NCI-H460 (cell line): ENCODE measurements at regions not wholly inside any gene's neighbourhood (a gene's known extent, or its start where the extent isn't known, plus 50 kb on each side); places are given as distances from the start of the nearest gene placed in this dataset.
"Not testable (repeated sequence)": the region's sequence is repeated elsewhere in the genome, so short reads cannot be mapped to it uniquely, and the experiment has no call there.

Experiments
- DNase-seq: peaks from one replicate; pipeline ENCODE4 v3.0.0-alpha.2; 2016; ENCODE audit warnings: low read depth; ENCODE audit errors: extremely low read depth

DNA sequence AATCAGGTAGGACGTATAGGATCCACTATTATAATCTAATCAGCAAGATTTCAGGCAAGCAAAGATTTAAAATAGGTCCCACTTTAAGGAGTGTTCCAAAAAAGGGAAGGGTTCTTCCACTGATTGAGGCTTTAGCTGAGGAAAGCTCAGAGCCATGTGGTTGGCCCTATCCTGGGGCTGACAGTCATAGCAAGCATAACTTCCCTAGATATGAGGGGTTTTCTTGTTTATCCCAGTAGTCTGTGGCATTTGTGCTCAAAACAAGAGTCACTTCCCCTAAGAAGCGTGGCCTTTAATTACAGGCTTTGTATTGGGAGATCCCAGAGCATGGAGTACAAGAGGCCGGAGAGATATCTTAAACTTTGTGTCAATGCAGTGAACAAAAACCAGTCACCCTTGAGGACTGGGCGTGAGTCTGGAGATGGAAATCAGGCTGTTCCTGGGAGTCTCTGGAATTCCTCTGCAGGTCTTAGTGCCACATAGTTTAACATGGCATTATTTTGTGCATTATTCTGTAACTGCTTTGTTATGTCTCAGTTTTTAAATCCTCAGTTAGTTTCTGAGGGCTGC is 136.9 kb upstream of the FBXO11 start:
- DNase-seq: no peak

DNA sequence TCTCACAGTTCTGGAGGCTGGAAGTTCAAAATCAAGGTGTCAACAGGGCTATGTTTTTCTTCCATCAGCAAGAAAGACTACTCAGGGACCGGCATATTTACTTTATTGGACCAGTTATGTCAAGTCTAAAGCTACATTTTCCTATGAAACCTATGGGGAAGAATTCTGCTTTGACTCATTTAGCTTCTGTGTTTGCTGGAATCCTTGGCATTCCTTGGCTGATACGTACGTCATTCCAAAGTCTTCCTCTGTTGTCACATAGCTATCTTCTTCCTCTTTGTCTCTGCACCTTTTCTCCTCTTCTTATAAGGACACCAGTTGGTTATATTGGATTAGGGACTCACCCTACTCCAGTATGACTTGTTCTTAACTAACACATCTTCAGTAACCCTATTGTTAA is 137.4 kb upstream of the FBXO11 start:
- no peak for DNase-seq

DNA sequence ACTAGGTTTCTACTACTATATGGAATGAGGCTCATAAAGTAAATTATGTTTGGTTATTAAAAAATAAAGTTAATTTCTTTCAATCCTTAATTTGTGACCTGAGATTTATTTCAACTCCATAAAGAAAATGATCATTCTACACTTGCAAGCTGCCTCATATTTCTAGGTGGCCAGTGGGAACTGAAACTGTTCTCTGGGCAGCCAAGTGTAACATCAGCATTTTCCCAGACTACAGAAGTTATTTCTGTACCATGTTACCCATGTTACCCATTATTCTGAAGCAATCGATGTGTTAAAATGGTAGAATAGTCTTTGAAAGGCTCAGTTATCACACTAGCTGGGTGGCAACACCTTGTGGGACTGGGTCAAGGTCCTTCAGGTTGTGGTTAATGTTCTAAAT is 139.3 kb upstream of the FBXO11 start:
- no peak for DNase-seq

DNA sequence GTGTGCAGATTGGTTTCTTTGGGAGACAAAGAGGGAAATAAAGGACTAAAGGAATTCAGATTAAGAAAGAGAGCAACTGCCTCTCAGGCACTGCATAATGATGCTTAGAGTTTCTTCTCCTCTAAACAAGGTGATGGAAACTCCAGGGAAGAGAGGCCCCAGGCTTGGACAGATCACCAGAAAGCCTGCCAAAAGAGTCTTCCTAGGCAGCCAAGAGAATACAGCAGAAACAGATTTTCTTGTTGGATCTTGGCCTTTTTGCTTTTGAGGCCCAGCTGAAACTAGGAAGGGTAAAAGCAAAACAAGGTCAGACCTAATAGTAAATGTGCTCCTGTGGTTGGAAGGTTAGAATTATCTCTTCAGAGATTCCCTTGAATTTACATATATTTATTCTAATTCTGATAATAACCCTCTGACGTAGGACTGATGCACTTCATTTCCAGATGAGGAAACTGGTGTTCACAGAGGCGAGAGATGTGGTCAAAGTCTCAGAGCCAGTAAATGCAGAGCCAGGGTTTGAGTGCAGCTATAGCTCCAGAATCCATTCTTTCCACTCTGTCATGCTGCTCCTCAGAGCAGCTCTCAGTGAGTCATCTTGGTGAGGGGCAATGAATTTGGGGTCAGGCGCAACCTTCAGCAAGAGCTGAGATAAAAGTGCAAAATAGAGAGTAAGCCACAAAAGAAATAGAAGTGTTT is 142.3 kb upstream of the FBXO11 start:
- DNase-seq: no peak

DNA sequence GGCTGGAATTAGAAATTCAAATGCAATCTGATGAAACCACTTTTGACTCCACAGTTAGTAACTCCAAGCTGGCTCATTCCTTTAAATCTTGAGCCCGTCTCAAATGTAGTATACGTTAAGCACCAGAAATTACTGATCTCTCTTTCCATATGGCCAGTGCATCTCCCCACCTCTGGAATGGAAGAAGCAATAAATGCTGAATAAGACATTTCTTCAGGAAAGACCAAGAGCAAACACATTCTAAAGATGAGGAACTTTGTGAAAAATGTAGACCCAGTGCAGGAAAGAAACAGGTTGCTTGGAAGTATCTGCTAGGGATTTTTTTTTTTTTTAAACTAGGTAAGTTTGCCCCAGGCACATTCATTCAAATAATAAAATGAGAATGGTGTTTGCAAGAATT is 143.1 kb upstream of the FBXO11 start:
- no peak for DNase-seq

DNA sequence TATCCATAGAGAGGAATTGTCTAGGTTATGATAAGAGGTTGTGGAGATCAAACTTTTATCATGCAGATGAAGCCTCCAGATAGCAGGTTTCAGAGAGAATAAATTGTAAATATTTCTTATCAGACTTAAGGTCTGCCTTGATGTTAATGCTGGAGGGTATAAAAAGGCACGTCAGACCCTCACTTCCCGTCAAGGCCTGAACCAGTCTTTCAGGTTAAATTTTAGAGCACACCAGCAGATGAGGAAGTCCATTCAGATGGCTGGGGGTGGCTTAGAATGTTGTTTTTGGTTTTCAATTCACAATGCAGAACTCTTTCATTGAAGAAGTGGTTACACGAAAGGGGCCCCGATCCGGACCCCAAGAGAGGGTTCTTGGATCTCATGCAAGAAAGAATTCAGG is 144.4 kb upstream of the FBXO11 start:
- DNase-seq: no peak

DNA sequence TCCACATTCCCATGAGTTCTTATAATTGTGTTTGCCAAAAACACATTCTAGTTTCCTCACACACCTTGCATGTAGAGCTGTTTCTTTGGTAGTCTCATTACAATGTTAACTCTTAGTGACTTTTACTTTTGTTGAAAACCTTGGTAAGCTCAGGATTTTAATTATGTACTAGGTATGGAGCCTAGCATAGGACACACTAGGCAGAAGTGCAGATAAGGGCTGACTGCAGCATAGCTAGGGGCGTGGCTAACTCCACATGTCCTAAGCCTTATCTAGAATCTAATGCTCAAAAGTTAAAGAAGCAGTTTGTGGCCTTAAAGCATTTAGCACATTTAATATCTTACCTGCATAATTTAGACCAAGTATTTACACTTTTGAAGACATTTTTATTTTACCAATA is 153.7 kb upstream of the FBXO11 start:
- DNase-seq: no peak

DNA sequence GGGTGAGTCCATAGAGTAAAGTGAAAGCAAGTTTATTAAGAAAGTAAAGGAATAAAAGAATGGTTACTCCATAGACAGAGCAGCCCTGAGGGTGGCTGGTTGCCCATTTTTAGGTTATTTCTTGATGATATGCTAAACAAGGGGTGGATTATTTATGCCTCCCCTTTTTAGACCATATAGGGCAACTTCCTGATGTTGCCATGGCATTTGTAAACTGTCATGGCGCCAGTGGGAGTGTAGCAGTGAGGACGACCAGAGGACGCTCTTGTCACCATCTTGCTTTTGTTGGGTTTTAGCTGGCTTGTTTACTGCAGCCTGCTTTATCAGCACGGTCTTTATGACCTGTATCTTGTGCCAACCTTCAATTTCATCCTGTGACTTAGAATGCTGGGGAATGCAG is 155.4 kb upstream of the FBXO11 start:
- DNase-seq: not testable (repeated sequence)

DNA sequence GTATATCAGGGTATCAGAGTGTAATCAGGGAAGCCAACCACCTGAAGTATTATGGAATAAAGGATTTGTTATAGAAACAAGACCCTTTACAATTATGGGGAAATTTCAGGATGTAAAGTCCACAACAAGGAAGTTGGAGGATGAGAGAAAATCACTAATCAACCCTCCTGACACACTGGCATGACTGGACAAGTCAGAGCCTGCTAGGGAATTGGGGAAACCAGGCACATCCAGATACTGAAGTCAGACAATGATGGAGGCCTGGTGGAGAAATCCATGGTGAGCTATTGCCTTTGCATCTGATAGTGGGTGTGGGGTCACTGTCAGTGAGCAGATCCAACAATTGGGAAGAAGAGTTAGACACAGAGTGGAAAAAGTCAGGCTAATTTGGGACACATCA is 158.8 kb upstream of the FBXO11 start:
- no peak for DNase-seq

DNA sequence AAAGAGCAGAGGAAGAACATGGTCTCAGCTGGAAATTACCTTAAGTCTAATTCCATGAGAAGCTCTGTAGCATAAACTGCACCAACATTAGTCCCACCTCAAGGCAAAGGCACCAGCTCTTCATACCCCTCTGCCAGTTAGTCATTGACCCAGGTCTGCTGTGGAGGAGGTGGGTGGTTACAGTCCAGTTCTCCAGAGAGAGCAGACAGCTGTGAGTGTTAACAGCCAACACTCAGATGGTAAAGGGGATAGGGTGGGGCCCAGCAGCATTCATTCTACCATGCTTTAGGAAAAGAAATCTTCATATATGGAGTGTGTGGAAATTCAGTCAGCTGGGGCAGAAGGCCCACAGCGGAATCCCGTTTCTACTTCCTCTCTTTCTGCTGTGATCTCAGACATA is 159.7 kb upstream of the FBXO11 start:
- DNase-seq: no peak

DNA sequence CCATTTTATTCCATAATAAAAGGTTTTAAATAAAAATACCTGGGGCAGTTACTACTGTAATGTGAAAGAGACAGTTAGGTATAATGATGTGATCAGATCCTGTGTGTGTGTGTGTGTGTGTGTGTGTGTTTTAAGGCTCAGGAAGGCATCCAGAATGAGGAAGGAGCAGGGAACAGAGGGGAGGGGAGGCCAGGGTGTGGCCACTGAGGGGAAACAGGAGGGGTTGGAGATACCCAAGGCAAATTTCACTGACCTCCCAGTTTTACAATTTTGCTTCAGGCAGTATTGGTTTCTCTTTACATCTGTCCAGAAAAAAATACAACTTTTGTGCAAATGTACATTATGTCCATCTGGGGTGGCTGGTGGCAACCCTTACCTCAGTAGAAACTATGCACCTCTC is 163.5 kb upstream of the FBXO11 start:
- no peak for DNase-seq

DNA sequence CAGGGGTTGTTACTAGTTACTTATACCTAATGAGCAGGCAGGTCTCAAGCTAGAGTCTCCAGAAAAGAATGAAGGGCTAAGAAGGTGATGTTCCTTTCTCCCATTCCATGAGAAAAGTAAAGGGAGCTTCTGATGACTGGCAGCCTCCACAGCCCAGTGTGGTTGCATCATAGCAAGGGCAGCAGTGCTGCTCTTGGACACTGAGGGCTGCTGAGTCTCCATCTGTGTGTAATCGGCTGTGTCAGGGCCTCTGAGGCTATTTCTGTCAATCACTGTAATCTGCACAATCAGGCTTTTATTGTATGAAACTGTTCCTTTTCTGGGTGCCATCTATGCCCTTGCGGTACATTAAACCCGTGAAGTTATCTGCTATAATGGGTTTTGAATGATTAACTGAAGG is 164.1 kb upstream of the FBXO11 start:
- no peak for DNase-seq

DNA sequence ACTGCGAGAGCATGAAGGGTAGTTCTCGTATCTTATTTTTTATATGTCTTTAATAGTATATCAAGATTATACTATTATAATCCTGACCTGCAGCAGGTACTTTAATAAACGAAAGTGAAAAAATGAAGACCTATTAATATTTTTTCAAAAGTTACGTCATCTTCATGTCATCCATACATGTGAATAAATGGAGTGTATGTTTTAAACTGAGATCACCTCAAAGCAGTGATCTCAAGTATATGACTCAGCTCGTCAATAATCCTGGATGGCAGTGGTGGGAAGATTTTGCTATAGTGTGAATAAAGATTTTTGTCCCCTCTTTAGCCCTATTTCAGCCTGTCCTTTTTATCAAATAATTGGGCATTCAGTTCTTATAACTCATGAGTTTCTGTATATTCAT is 166.3 kb upstream of the FBXO11 start:
- DNase-seq: no peak

DNA sequence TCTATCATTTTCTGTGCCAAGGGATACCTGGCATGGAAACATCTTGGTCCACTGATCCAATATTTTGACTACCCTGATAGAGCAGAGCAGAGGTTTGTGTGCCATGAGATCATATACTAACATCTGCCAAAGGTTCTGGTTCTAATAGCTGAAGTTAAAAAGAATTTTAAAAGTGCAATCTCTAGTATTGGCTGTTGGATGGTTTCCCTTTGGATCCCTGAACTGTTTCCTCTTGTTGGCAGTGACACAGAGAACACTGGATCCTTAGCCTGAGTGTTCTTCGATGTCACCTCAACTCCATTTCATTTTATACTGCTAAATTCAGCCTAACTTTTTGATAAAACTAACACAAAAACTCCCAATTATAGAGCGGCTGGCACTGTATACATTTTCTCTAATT is 169.3 kb upstream of the FBXO11 start:
- no peak for DNase-seq

DNA sequence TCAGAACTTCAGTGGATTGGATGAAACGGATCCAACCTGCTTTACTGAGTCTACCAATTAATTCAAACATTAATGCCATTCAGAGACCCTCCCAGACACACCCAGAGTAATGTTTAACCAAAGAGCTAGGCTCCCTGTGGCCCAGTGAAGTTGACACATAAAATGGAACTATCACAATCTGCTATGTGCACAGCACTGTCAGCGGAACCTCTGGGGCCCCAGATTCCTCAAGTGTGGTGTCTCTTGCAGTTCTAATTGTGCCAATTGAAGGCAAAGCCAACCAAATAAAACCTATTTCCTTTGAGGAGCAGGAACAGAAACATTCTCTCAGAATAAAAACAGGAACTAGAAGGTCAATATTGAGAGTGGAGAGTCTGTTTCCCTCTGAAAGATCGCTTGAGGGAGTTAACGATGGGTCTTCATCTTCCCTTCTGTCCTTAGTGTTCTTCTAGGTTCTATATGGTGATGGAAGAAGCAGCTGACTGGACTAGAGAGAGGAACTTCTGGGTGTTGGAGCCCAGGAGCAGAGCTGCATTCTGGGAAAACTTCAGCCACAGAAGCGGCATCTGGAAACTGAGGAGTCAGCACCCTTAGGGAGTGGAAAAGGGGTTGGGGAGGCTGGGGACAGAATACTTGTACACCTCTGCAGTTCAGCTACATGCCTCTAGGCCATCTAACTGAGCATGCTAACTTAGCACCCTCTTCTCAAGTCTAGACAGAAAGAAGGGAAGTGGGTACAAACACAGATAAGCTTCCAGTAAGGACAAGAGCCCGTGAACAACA is 174.4 kb upstream of the FBXO11 start:
- no peak for DNase-seq

DNA sequence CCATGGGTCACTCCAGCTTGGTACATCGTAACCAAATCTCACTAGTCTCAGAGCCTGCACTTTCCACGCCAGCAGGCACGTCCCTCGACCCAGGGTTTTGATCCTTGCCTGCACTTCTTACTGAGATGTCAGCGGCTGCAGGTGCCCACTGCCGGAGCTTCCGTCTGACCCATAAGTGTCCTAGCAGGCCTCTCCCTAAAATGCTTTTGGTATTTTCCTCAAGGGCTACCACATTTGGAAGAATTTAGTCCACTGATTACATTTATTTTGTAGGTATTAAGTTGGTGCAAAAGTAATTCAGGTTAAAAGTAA is 175.0 kb upstream of the FBXO11 start:
- DNase-seq: no peak

DNA sequence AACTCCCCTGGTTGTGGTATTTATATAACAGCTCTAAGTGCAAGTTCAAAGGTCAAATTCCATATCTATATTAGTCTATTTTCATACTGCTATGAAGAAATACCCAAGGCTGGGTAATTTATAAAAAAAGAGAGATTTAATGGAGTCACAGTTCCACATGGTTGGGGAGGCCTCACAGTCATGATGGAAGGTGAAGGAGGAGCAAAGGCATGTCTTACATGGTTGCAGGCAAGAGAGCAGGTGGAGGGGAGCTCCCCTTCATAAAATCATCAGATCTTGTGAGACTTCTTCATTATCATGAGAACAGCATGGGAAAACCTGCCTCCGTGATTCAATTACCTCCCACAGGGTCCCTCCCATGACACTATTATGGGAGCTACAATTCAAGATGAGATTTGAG is 179.6 kb upstream of the FBXO11 start:
- no peak for DNase-seq

DNA sequence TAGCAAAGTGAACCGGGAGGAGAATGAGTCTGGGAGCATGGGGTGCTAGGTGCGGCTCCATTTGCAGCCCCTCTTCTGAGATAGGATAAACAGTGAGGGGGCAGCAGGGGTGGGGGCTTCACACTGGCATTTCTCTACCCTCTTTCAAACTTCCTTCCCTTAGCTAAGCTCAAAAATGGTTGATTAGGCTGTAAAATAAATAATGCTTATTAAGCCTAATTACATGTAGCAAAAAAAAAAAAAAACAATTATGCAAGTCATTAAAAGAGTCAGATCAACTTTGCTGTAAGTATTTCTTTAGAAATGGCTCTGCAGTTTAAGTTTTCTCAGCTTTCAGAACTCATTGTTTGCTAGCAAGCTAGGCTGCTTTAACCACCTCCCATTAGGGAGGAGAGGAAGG is 182.7 kb upstream of the FBXO11 start:
- no peak for DNase-seq

DNA sequence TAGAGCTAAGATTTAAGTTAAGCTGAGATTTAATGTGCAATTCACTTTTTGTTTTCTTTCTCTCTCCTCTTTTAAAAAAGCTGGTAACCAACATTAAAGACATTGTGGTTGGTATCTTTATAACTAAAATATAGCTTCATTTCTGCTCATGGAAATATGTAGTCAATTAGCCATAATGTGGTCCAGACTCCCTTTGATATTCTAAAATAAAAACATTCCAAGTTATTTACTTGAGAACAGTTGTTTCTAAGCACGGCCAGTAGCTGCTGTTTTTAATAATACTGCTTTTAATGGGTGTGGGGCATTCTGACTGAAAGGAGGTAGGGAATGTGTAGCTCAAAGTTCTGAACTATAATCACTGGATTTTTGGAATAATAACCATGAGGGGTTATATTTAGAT is 183.3 kb upstream of the FBXO11 start:
- DNase-seq: no peak

DNA sequence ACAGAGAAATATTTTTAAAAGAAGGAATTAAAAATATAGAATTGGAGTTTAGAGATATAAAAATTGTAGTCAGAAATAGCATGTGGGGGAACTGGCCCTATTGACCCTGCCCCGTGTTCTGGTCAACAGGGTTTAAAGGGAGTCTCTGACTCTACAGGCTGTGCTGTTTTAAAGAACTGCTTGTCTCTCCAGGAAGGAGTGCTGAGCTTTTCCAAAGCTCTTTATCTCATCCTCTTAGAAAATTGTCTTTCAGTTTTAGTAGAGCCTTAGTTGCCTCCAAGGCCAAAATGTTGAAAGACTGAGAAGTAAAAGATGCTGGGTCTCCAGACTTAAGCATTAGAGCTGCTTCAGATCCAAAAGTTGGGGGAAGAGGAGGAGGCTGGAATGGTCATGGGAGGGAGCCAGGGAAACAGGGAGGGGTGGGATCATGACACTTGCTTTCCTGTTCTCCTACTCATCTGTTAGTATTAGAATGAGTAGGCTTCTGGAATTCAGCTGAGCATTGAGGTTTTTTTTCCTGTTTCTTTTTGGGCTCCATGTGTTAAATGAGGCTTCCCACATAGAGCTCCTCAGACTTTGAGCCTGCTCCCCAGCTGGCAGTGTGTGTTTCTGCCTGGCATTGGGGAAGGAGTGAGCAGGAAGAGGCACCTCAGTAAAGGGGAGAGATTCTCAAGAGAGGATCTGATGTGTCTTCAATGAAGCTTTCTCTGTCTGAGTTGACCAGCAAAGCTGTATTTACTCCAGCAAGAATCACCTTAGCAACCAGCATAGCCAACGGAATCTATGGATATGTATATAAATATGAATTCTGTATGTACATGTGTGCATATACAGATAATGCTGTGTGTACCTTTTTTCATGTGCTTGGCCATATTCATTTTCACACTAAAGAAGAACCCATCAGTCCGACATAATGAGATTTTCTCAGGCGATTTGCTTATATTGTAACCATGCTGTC is 186.8 kb upstream of the FBXO11 start:
- no peak for DNase-seq

DNA sequence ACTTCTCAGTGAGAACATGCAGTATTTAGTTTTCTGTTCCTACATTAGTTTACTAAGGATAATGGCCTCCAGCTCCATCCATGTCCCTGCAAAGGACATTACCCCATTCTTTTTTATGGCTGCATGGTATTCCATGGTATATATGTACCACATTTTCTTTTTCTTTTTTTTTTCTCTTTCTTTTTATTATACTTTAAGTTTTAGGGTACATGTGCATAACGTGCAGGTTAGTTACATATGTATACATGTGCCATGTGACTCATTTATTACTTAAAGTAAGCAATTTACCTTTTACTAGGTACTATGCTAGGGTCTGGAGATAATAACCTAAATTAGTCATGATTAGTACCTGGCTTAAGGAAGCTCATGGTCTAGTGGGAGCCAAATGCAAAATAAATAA is 190.5 kb upstream of the FBXO11 start:
- not testable (repeated sequence) for DNase-seq
